ENCODE measurements at regions not wholly inside any gene's neighbourhood (a gene's known extent, or its start where the extent isn't known, plus 50 kb on each side); places are given as distances from the start of the nearest gene placed in this dataset.

DNA sequence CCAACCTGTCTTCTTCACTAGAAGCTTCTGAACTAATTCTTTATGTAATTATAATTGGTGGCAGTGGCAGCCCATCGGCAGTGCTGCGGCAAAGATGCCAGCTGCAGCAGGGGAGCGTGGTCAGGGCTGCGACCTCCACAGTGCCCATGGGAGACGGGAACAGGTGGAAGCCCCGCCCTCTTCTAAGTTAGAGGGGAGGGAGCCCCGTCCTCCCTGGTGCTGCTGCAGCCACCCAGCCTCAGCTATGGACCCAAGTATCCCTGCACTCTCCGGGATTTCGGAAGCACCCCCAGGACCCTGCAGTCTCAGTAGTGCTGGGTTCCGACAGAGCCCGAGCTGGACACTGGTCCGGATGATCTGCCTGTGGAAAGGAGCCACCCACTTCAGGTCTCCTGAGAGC, 117.0 kb upstream of the MBL2 start:
- TF ChIP-seq, protein P1, sequence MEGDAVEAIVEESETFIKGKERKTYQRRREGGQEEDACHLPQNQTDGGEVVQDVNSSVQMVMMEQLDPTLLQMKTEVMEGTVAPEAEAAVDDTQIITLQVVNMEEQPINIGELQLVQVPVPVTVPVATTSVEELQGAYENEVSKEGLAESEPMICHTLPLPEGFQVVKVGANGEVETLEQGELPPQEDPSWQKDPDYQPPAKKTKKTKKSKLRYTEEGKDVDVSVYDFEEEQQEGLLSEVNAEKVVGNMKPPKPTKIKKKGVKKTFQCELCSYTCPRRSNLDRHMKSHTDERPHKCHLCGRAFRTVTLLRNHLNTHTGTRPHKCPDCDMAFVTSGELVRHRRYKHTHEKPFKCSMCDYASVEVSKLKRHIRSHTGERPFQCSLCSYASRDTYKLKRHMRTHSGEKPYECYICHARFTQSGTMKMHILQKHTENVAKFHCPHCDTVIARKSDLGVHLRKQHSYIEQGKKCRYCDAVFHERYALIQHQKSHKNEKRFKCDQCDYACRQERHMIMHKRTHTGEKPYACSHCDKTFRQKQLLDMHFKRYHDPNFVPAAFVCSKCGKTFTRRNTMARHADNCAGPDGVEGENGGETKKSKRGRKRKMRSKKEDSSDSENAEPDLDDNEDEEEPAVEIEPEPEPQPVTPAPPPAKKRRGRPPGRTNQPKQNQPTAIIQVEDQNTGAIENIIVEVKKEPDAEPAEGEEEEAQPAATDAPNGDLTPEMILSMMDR (IDR thresholded peaks at IDR 0.05; ENCODE audit: insufficient read depth, low read depth, low read length) = no peak
- no peak for DNase-seq (ENCODE audit: low read depth)
- no peaks in the 10 kb centered on the region for H3K36me3 ChIP-seq (ENCODE audit: control insufficient read depth, insufficient read depth, low read length)
- H3K4me3 ChIP-seq (ENCODE audit: low read depth, low read length) = no peak overlapping the region
- POLR2A ChIA-PET = no interaction called here
- H3K27me3 ChIP-seq (ENCODE audit: control insufficient read depth, insufficient read depth, low read length) = no peaks in the 10 kb centered on the region
- CTCF ChIA-PET = no interaction called here

DNA sequence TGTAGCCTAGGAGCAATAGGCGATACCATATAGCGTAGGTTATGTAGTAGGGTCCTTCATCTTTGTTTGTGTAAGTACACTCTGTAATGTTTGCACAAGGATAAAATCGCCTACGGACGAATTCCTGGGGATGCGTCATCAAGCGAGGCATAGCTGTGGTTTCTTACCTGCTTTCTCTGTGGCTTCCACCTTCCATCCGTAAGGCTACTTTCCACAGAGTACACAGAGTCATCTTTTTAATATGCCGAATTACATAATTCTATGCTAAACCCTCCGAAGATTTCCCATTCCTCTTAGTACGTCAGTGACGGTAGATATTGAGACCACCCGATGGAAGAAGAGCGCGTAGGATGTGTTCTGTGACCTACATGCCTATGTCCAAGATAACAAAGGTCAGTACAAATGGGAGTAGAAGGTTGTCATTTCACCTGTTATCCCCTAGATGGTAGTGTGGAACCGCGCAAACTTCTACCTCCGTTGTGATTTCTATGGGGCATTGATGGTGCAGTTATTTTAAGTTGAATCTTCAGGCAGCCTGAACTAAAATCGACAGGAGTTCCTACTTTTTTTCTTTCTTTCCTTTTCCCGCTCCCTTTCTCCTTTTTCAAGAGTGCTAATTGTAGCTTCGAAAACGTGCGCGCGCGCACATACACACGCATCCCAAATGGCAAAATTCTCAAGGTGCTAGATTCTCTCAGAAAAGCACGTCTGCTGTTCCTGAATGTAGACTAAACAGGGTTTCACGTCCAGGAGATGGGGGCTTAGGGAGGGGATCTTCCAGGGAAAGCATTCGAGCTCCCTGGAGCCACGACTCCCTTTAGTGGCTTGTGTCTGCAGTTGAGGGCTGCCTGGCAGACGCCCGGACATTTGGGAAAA, 111.7 kb upstream of the MBL2 start:
- H3K27me3 ChIP-seq (ENCODE audit: control insufficient read depth, insufficient read depth, low read length) = no peaks in the 10 kb centered on the region
- no peaks in the 10 kb centered on the region for H3K36me3 ChIP-seq (ENCODE audit: control insufficient read depth, insufficient read depth, low read length)
- CTCF ChIA-PET = interaction anchor here (0.8 to 1.3 kb wide), 5 partner anchors 9 to 247 kb away, joined by 3 to 6 read pairs (median 3); no protein-coding TSS in a partner anchor
- POLR2A ChIA-PET = no interaction called here
- no peak for DNase-seq (ENCODE audit: low read depth)
- TF ChIP-seq, protein P1 (IDR thresholded peaks at IDR 0.05; ENCODE audit: insufficient read depth, low read depth, low read length) = peak; percentile 79
- H3K4me3 ChIP-seq (ENCODE audit: low read depth, low read length) = no peak overlapping the region

DNA sequence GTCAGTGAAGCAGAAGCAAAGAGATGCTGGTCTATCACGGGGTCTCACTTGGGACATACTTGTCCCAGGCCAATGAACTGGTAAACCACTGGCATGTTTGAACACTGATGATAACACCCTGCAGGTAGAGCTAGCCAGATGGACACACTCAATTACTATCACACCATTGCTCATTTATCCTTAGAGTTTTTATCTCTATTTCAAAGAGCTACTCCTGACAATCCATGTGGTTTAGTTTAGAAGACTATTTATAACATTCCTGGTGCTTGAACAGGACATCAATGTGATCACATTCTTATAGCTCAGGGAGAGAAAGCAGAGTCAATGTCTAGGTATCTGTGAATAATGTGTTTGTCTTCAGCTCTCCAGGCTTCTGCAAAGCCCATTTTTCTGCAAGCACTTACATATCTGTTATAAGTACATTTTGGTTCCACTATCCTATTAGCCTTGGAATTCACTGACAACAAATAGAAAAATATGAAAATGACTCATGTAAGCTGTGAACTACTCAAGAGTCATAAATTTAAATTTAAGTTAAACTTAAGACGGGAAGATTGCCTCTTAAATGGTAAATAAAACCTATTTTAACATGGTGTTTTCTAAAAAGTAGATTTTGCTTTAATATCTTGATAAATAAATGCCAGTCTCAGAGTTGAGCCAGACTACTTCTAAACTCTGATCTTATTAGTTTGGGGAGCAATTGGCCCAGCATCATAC, 106.7 kb upstream of the MBL2 start:
- CTCF ChIA-PET = no interaction called here
- no peak for DNase-seq (ENCODE audit: low read depth)

DNA sequence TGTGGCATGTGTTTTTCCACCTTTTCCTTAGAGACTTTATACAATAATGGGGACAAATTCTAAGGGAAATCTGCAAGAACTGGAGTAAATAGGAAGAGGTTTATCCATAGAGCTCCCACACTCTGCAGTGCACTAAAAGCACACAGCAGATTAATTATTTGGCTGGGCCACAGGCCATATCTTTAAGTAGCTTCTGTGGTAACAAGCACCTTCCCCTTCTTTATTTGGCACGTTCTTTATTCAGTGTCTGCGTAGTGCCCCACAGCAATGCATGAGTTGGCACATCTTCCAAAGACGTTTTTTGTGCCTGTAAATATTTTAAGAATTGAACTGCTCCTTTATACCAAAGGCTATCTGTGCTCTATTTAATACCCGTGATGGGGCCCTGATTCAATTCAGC, 104.9 kb upstream of the MBL2 start:
- TF ChIP-seq, protein P1 (IDR thresholded peaks at IDR 0.05; ENCODE audit: insufficient read depth, low read depth, low read length) = no peak
- Histone ChIP-seq H3K36me3 (ENCODE audit: control insufficient read depth, insufficient read depth, low read length) (no peaks in the 10 kb centered on the region), H3K27me3 (ENCODE audit: control insufficient read depth, insufficient read depth, low read length) (no peaks in the 10 kb centered on the region), H3K4me3 (ENCODE audit: low read depth, low read length) (no peak overlapping the region)
- ChIA-PET CTCF (no interaction called here), POLR2A (no interaction called here)
- no peak for DNase-seq (ENCODE audit: low read depth)

More for the DNA sequence above, 106.7 kb upstream of the MBL2 start:
- POLR2A ChIA-PET = no interaction called here
- TF ChIP-seq, protein P1 (IDR thresholded peaks at IDR 0.05; ENCODE audit: insufficient read depth, low read depth, low read length) = no peak
- Histone ChIP-seq H3K36me3 (ENCODE audit: control insufficient read depth, insufficient read depth, low read length) (no peaks in the 10 kb centered on the region), H3K27me3 (ENCODE audit: control insufficient read depth, insufficient read depth, low read length) (no peaks in the 10 kb centered on the region), H3K4me3 (ENCODE audit: low read depth, low read length) (no peak overlapping the region)

DNA sequence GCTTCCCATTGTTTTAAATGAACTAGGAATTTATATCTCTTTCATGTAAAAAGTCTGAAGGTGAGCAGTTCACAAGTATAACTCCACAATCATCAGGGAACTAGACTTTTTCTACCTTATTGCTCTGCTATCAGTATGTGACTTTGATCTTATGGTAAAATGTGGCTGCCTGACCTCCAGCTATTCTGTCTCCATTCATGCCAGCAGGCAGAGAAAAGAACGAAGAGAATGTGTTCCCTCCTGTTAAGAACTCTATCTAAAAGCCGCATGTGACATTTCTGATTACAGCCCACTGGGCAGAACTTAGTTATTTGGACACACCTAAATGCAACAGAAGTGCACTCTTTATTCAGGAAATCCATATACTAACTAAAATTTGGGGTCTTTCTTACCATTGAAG, 102.8 kb upstream of the MBL2 start:
- no peak for DNase-seq (ENCODE audit: low read depth)
- CTCF ChIA-PET = interaction anchor here (1.3 kb wide), 1 partner anchor 8 kb away, joined by 3 read pairs; no protein-coding TSS in a partner anchor
- H3K36me3 ChIP-seq (ENCODE audit: control insufficient read depth, insufficient read depth, low read length) = no peaks in the 10 kb centered on the region
- no peak overlapping the region for H3K4me3 ChIP-seq (ENCODE audit: low read depth, low read length)
- POLR2A ChIA-PET = no interaction called here
- TF ChIP-seq, protein P1 (IDR thresholded peaks at IDR 0.05; ENCODE audit: insufficient read depth, low read depth, low read length) = no peak
- no peaks in the 10 kb centered on the region for H3K27me3 ChIP-seq (ENCODE audit: control insufficient read depth, insufficient read depth, low read length)
